Effector memory CD8-positive, alpha-beta T cell (primary cell): ENCODE measurements at regions not wholly inside any gene's neighbourhood (a gene's known extent, or its start where the extent isn't known, plus 50 kb on each side); places are given as distances from the start of the nearest gene placed in this dataset.

Experiments
- ATAC-seq: fragments of 150-1000 bp; cut with Tn5 transposase; replicated peaks from 2 replicates; pipeline ENCODE4 v1.10.0; 2021; ENCODE audit warnings: mild to moderate bottlenecking, moderate library complexity
- DNase-seq, 3 experiments: peaks; one replicate each; pipeline ENCODE4 v3.0.0; 2021
- H3K27ac Mint-ChIP-seq, 2 donors: one replicate each; pipeline ENCODE4 v1.8.0; 2022; ENCODE audit warnings: mild to moderate bottlenecking in 2 of 2, mixed read lengths in 2 of 2, moderate library complexity in 2 of 2
- H3K27me3 Mint-ChIP-seq, 2 donors: one replicate each; pipeline ENCODE4 v1.8.0; 2022; ENCODE audit warnings: mixed read lengths in 2 of 2
- H3K36me3 Mint-ChIP-seq: one replicate; pipeline ENCODE4 v1.8.0; 2022; ENCODE audit warnings: mild to moderate bottlenecking, moderate library complexity, mixed read lengths; ENCODE audit not compliant: insufficient read depth
- H3K4me1 Mint-ChIP-seq, 2 donors: one replicate each; pipeline ENCODE4 v1.8.0; 2022; ENCODE audit warnings: low read depth in 2 of 2, mixed read lengths in 2 of 2
- H3K4me3 Mint-ChIP-seq, 2 donors: one replicate each; pipeline ENCODE4 v1.8.0; 2022; ENCODE audit warnings: mild to moderate bottlenecking in 2 of 2, mixed read lengths in 2 of 2, moderate library complexity in 2 of 2
- H3K9me3 Mint-ChIP-seq, 2 donors: one replicate each; pipeline ENCODE4 v1.8.0; 2022; ENCODE audit warnings: mixed read lengths in 2 of 2

- ATAC-seq (no peak), DNase-seq (no peak)
- no peak overlapping the region for H3K27ac Mint-ChIP-seq
- H3K4me1 Mint-ChIP-seq: no peaks in the 10 kb centered on the region
- no peaks in the 10 kb centered on the region for H3K36me3 Mint-ChIP-seq
- H3K9me3 Mint-ChIP-seq: peaks cover 2 to 8% of the 10 kb centered on the region in 2 donors
- H3K4me3 Mint-ChIP-seq: no peak overlapping the region
- no peaks in the 10 kb centered on the region for H3K27me3 Mint-ChIP-seq
Observed at GRCh38 chr10:105797234-105797890, 1156.3 kb downstream of the SORCS3 start.

GRCh38 chr10:105793071-105793470 is 1152.0 kb downstream of the SORCS3 start:
- H3K27me3 Mint-ChIP-seq: no peaks in the 10 kb centered on the region
- ATAC-seq: no peak

GRCh38 chr10:105785721-105786120 is 1144.6 kb downstream of the SORCS3 start:
- no peak overlapping the region for H3K27ac Mint-ChIP-seq
- peaks cover 16 to 19% of the 10 kb centered on the region in 2 donors for H3K9me3 Mint-ChIP-seq
- ATAC-seq (no peak), DNase-seq (no peak)
- H3K27me3 Mint-ChIP-seq: no peaks in the 10 kb centered on the region
- no peaks in the 10 kb centered on the region for H3K36me3 Mint-ChIP-seq
- H3K4me1 Mint-ChIP-seq: no peaks in the 10 kb centered on the region
- H3K4me3 Mint-ChIP-seq: no peak overlapping the region

More at GRCh38 chr10:105793071-105793470, 1152.0 kb downstream of the SORCS3 start:
- DNase-seq: no peak
- no peak overlapping the region for H3K4me3 Mint-ChIP-seq
- peaks cover 0 to under 1% of the 10 kb centered on the region in 2 donors for H3K9me3 Mint-ChIP-seq
- H3K27ac Mint-ChIP-seq: no peak overlapping the region
- H3K36me3 Mint-ChIP-seq: no peaks in the 10 kb centered on the region
- no peaks in the 10 kb centered on the region for H3K4me1 Mint-ChIP-seq

GRCh38 chr10:105783936-105784483 is 1142.9 kb downstream of the SORCS3 start:
- Mint-ChIP-seq H3K36me3 (no peaks in the 10 kb centered on the region), H3K4me1 (no peaks in the 10 kb centered on the region)

GRCh38 chr10:105774881-105775280 is 1133.8 kb downstream of the SORCS3 start:
- ATAC-seq (no peak), DNase-seq (no peak)
- no peaks in the 10 kb centered on the region for H3K9me3 Mint-ChIP-seq
- no peaks in the 10 kb centered on the region for H3K4me1 Mint-ChIP-seq
- no peaks in the 10 kb centered on the region for H3K36me3 Mint-ChIP-seq
- no peak overlapping the region for H3K4me3 Mint-ChIP-seq
- H3K27ac Mint-ChIP-seq: no peak overlapping the region
- no peaks in the 10 kb centered on the region for H3K27me3 Mint-ChIP-seq

More at GRCh38 chr10:105783936-105784483, 1142.9 kb downstream of the SORCS3 start:
- ATAC-seq: no peak
- H3K4me3 Mint-ChIP-seq: no peak overlapping the region
- peaks cover 16 to 19% of the 10 kb centered on the region in 2 donors for H3K9me3 Mint-ChIP-seq
- H3K27me3 Mint-ChIP-seq: no peaks in the 10 kb centered on the region
- no peak for DNase-seq
- H3K27ac Mint-ChIP-seq: no peak overlapping the region

GRCh38 chr10:105774351-105774750 is 1133.3 kb downstream of the SORCS3 start:
- Mint-ChIP-seq H3K36me3 (no peaks in the 10 kb centered on the region), H3K9me3 (peaks cover 0 to 3% of the 10 kb centered on the region in 2 donors), H3K4me1 (no peaks in the 10 kb centered on the region), H3K27me3 (no peaks in the 10 kb centered on the region), H3K27ac (no peak overlapping the region), H3K4me3 (no peak overlapping the region)
- DNase-seq (no peak), ATAC-seq (no peak)

- Mint-ChIP-seq H3K36me3 (no peaks in the 10 kb centered on the region), H3K4me3 (no peak overlapping the region), H3K9me3 (peaks cover 0 to 4% of the 10 kb centered on the region in 2 donors), H3K4me1 (no peaks in the 10 kb centered on the region), H3K27ac (no peak overlapping the region), H3K27me3 (no peaks in the 10 kb centered on the region)
- ATAC-seq (no peak), DNase-seq (no peak)
Observed at GRCh38 chr10:105770524-105771212, 1129.6 kb downstream of the SORCS3 start.

GRCh38 chr10:105769248-105770184 is 1128.4 kb downstream of the SORCS3 start:
- H3K27ac Mint-ChIP-seq: no peak overlapping the region
- no peaks in the 10 kb centered on the region for H3K36me3 Mint-ChIP-seq
- ATAC-seq (no peak), DNase-seq (no peak)
- peaks cover 5 to 6% of the 10 kb centered on the region in 2 donors for H3K9me3 Mint-ChIP-seq
- H3K4me3 Mint-ChIP-seq: no peak overlapping the region
- H3K27me3 Mint-ChIP-seq: no peaks in the 10 kb centered on the region
- H3K4me1 Mint-ChIP-seq: no peaks in the 10 kb centered on the region

GRCh38 chr10:105763611-105764010 is 1122.5 kb downstream of the SORCS3 start:
- no peaks in the 10 kb centered on the region for H3K4me1 Mint-ChIP-seq
- no peak for ATAC-seq
- DNase-seq: no peak
- H3K4me3 Mint-ChIP-seq: no peak overlapping the region
- peaks cover 6 to 20% of the 10 kb centered on the region in 2 donors for H3K9me3 Mint-ChIP-seq
- no peak overlapping the region for H3K27ac Mint-ChIP-seq
- H3K27me3 Mint-ChIP-seq: no peaks in the 10 kb centered on the region
- H3K36me3 Mint-ChIP-seq: no peaks in the 10 kb centered on the region

- Mint-ChIP-seq H3K4me1 (no peaks in the 10 kb centered on the region), H3K9me3 (peaks cover 8 to 20% of the 10 kb centered on the region in 2 donors), H3K4me3 (no peak overlapping the region), H3K27ac (no peak overlapping the region), H3K36me3 (no peaks in the 10 kb centered on the region), H3K27me3 (no peaks in the 10 kb centered on the region)
- no peak for DNase-seq
- ATAC-seq: no peak
Observed at GRCh38 chr10:105761576-105762260, 1120.6 kb downstream of the SORCS3 start.

GRCh38 chr10:105759669-105760068 is 1118.6 kb downstream of the SORCS3 start:
- no peak overlapping the region for H3K4me3 Mint-ChIP-seq
- ATAC-seq (no peak), DNase-seq (no peak)
- H3K36me3 Mint-ChIP-seq: no peaks in the 10 kb centered on the region
- no peaks in the 10 kb centered on the region for H3K4me1 Mint-ChIP-seq
- peaks cover 8 to 16% of the 10 kb centered on the region in 2 donors for H3K9me3 Mint-ChIP-seq
- H3K27me3 Mint-ChIP-seq: no peaks in the 10 kb centered on the region
- no peak overlapping the region for H3K27ac Mint-ChIP-seq

GRCh38 chr10:105758209-105758998 is 1117.3 kb downstream of the SORCS3 start:
- no peaks in the 10 kb centered on the region for H3K36me3 Mint-ChIP-seq
- ATAC-seq (no peak), DNase-seq (no peak)
- H3K9me3 Mint-ChIP-seq: peaks cover 7 to 8% of the 10 kb centered on the region in 2 donors
- no peak overlapping the region for H3K4me3 Mint-ChIP-seq
- H3K4me1 Mint-ChIP-seq: no peaks in the 10 kb centered on the region
- H3K27ac Mint-ChIP-seq: no peak overlapping the region
- no peaks in the 10 kb centered on the region for H3K27me3 Mint-ChIP-seq
